ENCODE measurements at regions not wholly inside any gene's neighbourhood (a gene's known extent, or its start where the extent isn't known, plus 50 kb on each side); places are given as distances from the start of the nearest gene placed in this dataset.

GRCh38 chr13:59497621-59498247 is 666.0 kb downstream of the DIAPH3 start:
- ChIA-PET POLR2A (ENCODE audit: unreplicated experiment) (no interaction called here), CTCF (no interaction called here)
- H3K79me2 ChIP-seq (ENCODE audit: low read depth): no peaks in the 10 kb centered on the region
- H4K20me1 ChIP-seq (ENCODE audit: insufficient read depth): no peaks in the 10 kb centered on the region
- no peaks in the 10 kb centered on the region for H3K36me3 ChIP-seq (ENCODE audit: low read depth)
- H3K9me2 ChIP-seq (ENCODE audit: insufficient read depth): no peaks in the 10 kb centered on the region
- H3K27me3 ChIP-seq (ENCODE audit: insufficient read depth, low read depth): no peaks in the 10 kb centered on the region
- H3K4me3 ChIP-seq: no peak overlapping the region
- no peak overlapping the region for H3K27ac ChIP-seq
- BruUV-seq (replicated peaks): no TSS peak
- H2AFZ ChIP-seq: no peak overlapping the region
- no peaks in the 10 kb centered on the region for H3K4me1 ChIP-seq (replicated peaks; ENCODE audit: insufficient read depth)
- no peaks in the 10 kb centered on the region for H3F3A ChIP-seq (ENCODE audit: insufficient read depth, low read depth)
- no peak for DNase-seq
- no peak overlapping the region for H3K4me2 ChIP-seq
- no peak for TF ChIP-seq EZH2 (IDR thresholded peaks at IDR 0.05; ENCODE audit: low read depth)
- no peak for TF ChIP-seq CTCF (conservative IDR thresholded peaks at IDR 0.05)
- no peaks in the 10 kb centered on the region for H3K9me3 ChIP-seq (ENCODE audit: insufficient read depth, low read depth)
- intact Hi-C loops (cut with micrococcal nuclease; ENCODE audit: unreplicated experiment): no loop called here

GRCh38 chr13:59501004-59501403 is 662.7 kb downstream of the DIAPH3 start:
- CTCF ChIA-PET: no interaction called here
- DNase-seq: no peak
- H3K4me2 ChIP-seq: no peak overlapping the region
- H3K4me1 ChIP-seq (replicated peaks; ENCODE audit: insufficient read depth): no peaks in the 10 kb centered on the region
- H4K20me1 ChIP-seq (ENCODE audit: insufficient read depth): no peaks in the 10 kb centered on the region
- no peak overlapping the region for H3K27ac ChIP-seq
- H3K27me3 ChIP-seq (ENCODE audit: insufficient read depth, low read depth): 0 out of 2 replicates have a peak, but pooled peaks cover 3% of the 10 kb centered on the region
- BruUV-seq (replicated peaks): no TSS peak
- H3F3A ChIP-seq (ENCODE audit: insufficient read depth, low read depth): no peaks in the 10 kb centered on the region
- no peak overlapping the region for H2AFZ ChIP-seq
- no peak overlapping the region for H3K4me3 ChIP-seq
- H3K9me3 ChIP-seq (ENCODE audit: insufficient read depth, low read depth): no peaks in the 10 kb centered on the region
- no peak for TF ChIP-seq EZH2 (IDR thresholded peaks at IDR 0.05; ENCODE audit: low read depth)
- no peak for TF ChIP-seq CTCF (conservative IDR thresholded peaks at IDR 0.05)
- no peaks in the 10 kb centered on the region for H3K9me2 ChIP-seq (ENCODE audit: insufficient read depth)
- POLR2A ChIA-PET (ENCODE audit: unreplicated experiment): no interaction called here
- no peaks in the 10 kb centered on the region for H3K36me3 ChIP-seq (ENCODE audit: low read depth)
- no peaks in the 10 kb centered on the region for H3K79me2 ChIP-seq (ENCODE audit: low read depth)
- intact Hi-C loops (cut with micrococcal nuclease; ENCODE audit: unreplicated experiment): no loop called here

- TF ChIP-seq CTCF (conservative IDR thresholded peaks at IDR 0.05): no peak
- TF ChIP-seq EZH2 (IDR thresholded peaks at IDR 0.05; ENCODE audit: low read depth): no peak
- Histone ChIP-seq H3K79me2 (ENCODE audit: low read depth) (no peaks in the 10 kb centered on the region), H3K27ac (no peak overlapping the region), H3K4me3 (no peak overlapping the region), H3K36me3 (ENCODE audit: low read depth) (no peaks in the 10 kb centered on the region), H3F3A (ENCODE audit: insufficient read depth, low read depth) (no peaks in the 10 kb centered on the region), H2AFZ (no peak overlapping the region), H3K27me3 (ENCODE audit: insufficient read depth, low read depth) (0 out of 2 replicates have a peak, but pooled peaks cover 8% of the 10 kb centered on the region), H3K4me1 (replicated peaks; ENCODE audit: insufficient read depth) (no peaks in the 10 kb centered on the region), H3K9me2 (ENCODE audit: insufficient read depth) (no peaks in the 10 kb centered on the region), H4K20me1 (ENCODE audit: insufficient read depth) (no peaks in the 10 kb centered on the region), H3K9me3 (ENCODE audit: insufficient read depth, low read depth) (no peaks in the 10 kb centered on the region), H3K4me2 (no peak overlapping the region)
- DNase-seq: no peak
- BruUV-seq (replicated peaks): no TSS peak
- ChIA-PET CTCF (no interaction called here), POLR2A (ENCODE audit: unreplicated experiment) (no interaction called here)
- intact Hi-C loops (cut with micrococcal nuclease; ENCODE audit: unreplicated experiment): no loop called here
These were observed 659.3 kb downstream of the DIAPH3 start for GRCh38 chr13:59504407-59504806.
